ENCODE measurements at regions not wholly inside any gene's neighbourhood (a gene's known extent, or its start where the extent isn't known, plus 50 kb on each side); places are given as distances from the start of the nearest gene placed in this dataset.

- DNase-seq (ENCODE audit: extremely low spot score): no peak
- TF ChIP-seq POLR2AphosphoS5 (IDR thresholded peaks at IDR 0.05) (no peak), POLR2A (IDR thresholded peaks at IDR 0.05; ENCODE audit: low read depth) (no peak)
- Histone ChIP-seq H3K36me3 (no peaks in the 10 kb centered on the region), H3K9me3 (no peaks in the 10 kb centered on the region), H3K27ac (replicated peaks in 1 of 4) (no peak overlapping the region), H3K27me3 (peaks cover 0 to 31% (median 0%) of the 10 kb centered on the region in 4 donors), H3K4me3 (no peak overlapping the region), H3K4me1 (no peaks in the 10 kb centered on the region)
- intact Hi-C loops (cut with DNase I): no loop called here
- 61% methylated on average over 3 of the region's 3 CpGs for WGBS
Measured at GRCh38 chr13:107874456-107874855, 340.9 kb downstream of the LIG4 start.

- H3K27ac ChIP-seq (replicated peaks in 1 of 4): no peak overlapping the region
- H3K27me3 ChIP-seq: peaks cover 0 to 33% (median 0%) of the 10 kb centered on the region in 4 donors
- 65% methylated on average over 5 of the region's 5 CpGs for WGBS
- H3K9me3 ChIP-seq: no peaks in the 10 kb centered on the region
- no peak for TF ChIP-seq POLR2AphosphoS5 (IDR thresholded peaks at IDR 0.05)
- no peak for TF ChIP-seq CTCF (IDR thresholded peaks at IDR 0.05)
- TF ChIP-seq EP300 (IDR thresholded peaks at IDR 0.05): no peak
- no peak for TF ChIP-seq POLR2A (IDR thresholded peaks at IDR 0.05; ENCODE audit: low read depth)
- intact Hi-C loops (cut with DNase I): no loop called here
- DNase-seq (ENCODE audit: extremely low spot score): no peak
- peaks cover 0 to under 1% (median 0%) of the 10 kb centered on the region in 4 donors for H3K4me1 ChIP-seq
- no peak overlapping the region for H3K4me3 ChIP-seq
- no peaks in the 10 kb centered on the region for H3K36me3 ChIP-seq
Measured at GRCh38 chr13:107873926-107874325, 341.4 kb downstream of the LIG4 start.

- H3K27ac ChIP-seq (replicated peaks in 1 of 4): no peak overlapping the region
- DNase-seq (ENCODE audit: extremely low spot score): no peak
- TF ChIP-seq CTCF (IDR thresholded peaks at IDR 0.05): no peak
- no peak for TF ChIP-seq EP300 (IDR thresholded peaks at IDR 0.05)
- TF ChIP-seq POLR2AphosphoS5 (IDR thresholded peaks at IDR 0.05): no peak
- TF ChIP-seq POLR2A (IDR thresholded peaks at IDR 0.05; ENCODE audit: low read depth): no peak
- 79% methylated on average over 4 of the region's 4 CpGs for WGBS
- H3K4me1 ChIP-seq: peaks cover 18 to 34% (median 29%) of the 10 kb centered on the region in 4 donors
- intact Hi-C loops (cut with DNase I): no loop called here
- H3K4me3 ChIP-seq: no peak overlapping the region
- no peaks in the 10 kb centered on the region for H3K36me3 ChIP-seq
- no peaks in the 10 kb centered on the region for H3K9me3 ChIP-seq
- H3K27me3 ChIP-seq: peaks cover 0 to 61% (median 9%) of the 10 kb centered on the region in 4 donors
Measured at GRCh38 chr13:107870400-107870799, 344.9 kb downstream of the LIG4 start.

- peak overlapping the region; percentile 43 to 56 (median 48) for H3K4me3 ChIP-seq
Measured at GRCh38 chr13:107867701-107868661, 347.4 kb downstream of the LIG4 start.

More at GRCh38 chr13:107867701-107868661, 347.4 kb downstream of the LIG4 start:
- no peak overlapping the region for H3K27ac ChIP-seq (replicated peaks in 1 of 4)
- H3K4me1 ChIP-seq: peaks cover 18 to 34% (median 29%) of the 10 kb centered on the region in 4 donors
- H3K9me3 ChIP-seq: no peaks in the 10 kb centered on the region
- TF ChIP-seq EP300 (IDR thresholded peaks at IDR 0.05) (no peak), CTCF (IDR thresholded peaks at IDR 0.05) (peak in 1 of 3 experiments; percentile 12)
- peaks cover 0 to 65% (median 9%) of the 10 kb centered on the region in 4 donors for H3K27me3 ChIP-seq
- no peaks in the 10 kb centered on the region for H3K36me3 ChIP-seq
- WGBS: 2% methylated on average over 40 of the region's 81 CpGs
- no peak for DNase-seq (ENCODE audit: extremely low spot score)
- intact Hi-C loops (cut with DNase I): no loop called here
